ENCODE measurements at regions not wholly inside any gene's neighbourhood (a gene's known extent, or its start where the extent isn't known, plus 50 kb on each side); places are given as distances from the start of the nearest gene placed in this dataset.
"Not testable (repeated sequence)": the region's sequence is repeated elsewhere in the genome, so short reads cannot be mapped to it uniquely, and the experiment has no call there.

GRCh38 chr2:166766769-166767322, 121.4 kb upstream of the XIRP2 start:
- H3K36me3 ChIP-seq; H3K27ac ChIP-seq; DNase-seq (ENCODE audit: low read depth in 1 of 2, low spot score in 2 of 2); H3K27me3 ChIP-seq (replicated peaks); H3K4me1 ChIP-seq (replicated peaks); H3K4me3 ChIP-seq; H3K9me3 ChIP-seq (replicated peaks): not testable (repeated sequence)

- Histone ChIP-seq H3K4me1 (replicated peaks) (no peaks in the 10 kb centered on the region), H3K27me3 (replicated peaks) (no peaks in the 10 kb centered on the region), H3K36me3 (no peaks in the 10 kb centered on the region), H3K27ac (no peak overlapping the region), H3K9me3 (replicated peaks) (no peaks in the 10 kb centered on the region), H3K4me3 (no peak overlapping the region)
- no peak for DNase-seq (ENCODE audit: low read depth in 1 of 2, low spot score in 2 of 2)
Observed at GRCh38 chr2:166766220-166766619, 122.1 kb upstream of the XIRP2 start.

DNA sequence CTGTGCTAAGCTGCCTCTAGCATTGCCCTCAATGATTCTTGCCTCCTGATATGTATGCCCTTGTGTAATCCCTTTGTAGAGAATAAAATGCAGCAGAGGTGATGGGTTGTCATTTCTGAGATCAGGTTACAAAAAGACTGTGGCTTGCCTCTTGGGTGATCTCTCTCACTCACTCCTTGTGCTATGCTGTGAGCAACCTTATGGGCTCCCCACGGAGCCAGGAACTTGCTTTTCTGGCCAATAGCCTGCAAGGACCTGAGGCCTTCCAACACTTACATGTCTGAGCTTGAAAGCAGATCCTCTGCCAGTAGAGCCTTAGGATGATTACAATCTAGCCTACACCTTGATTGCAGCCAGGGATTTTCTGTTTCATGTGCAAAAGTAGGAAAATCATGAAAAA, 123.1 kb upstream of the XIRP2 start:
- no peak overlapping the region for H3K27ac ChIP-seq
- DNase-seq (ENCODE audit: low read depth in 1 of 2, low spot score in 2 of 2): no peak
- H3K4me1 ChIP-seq (replicated peaks): no peaks in the 10 kb centered on the region
- no peaks in the 10 kb centered on the region for H3K9me3 ChIP-seq (replicated peaks)
- H3K36me3 ChIP-seq: no peaks in the 10 kb centered on the region
- no peaks in the 10 kb centered on the region for H3K27me3 ChIP-seq (replicated peaks)
- no peak overlapping the region for H3K4me3 ChIP-seq

- Histone ChIP-seq H3K27me3 (replicated peaks) (no peaks in the 10 kb centered on the region), H3K4me1 (replicated peaks) (no peaks in the 10 kb centered on the region), H3K4me3 (no peak overlapping the region), H3K36me3 (no peaks in the 10 kb centered on the region), H3K9me3 (replicated peaks) (no peaks in the 10 kb centered on the region), H3K27ac (no peak overlapping the region)
- DNase-seq (ENCODE audit: low read depth in 1 of 2, low spot score in 2 of 2): no peak
Observed at GRCh38 chr2:166764702-166765101, 123.6 kb upstream of the XIRP2 start.

GRCh38 chr2:166764216-166764615, 124.1 kb upstream of the XIRP2 start:
- no peaks in the 10 kb centered on the region for H3K36me3 ChIP-seq
- H3K27me3 ChIP-seq (replicated peaks): no peaks in the 10 kb centered on the region
- H3K9me3 ChIP-seq (replicated peaks): no peaks in the 10 kb centered on the region
- no peak for DNase-seq (ENCODE audit: low read depth in 1 of 2, low spot score in 2 of 2)
- H3K4me1 ChIP-seq (replicated peaks): no peaks in the 10 kb centered on the region
- H3K4me3 ChIP-seq: no peak overlapping the region
- H3K27ac ChIP-seq: no peak overlapping the region

GRCh38 chr2:166762746-166763145, 125.5 kb upstream of the XIRP2 start:
- no peaks in the 10 kb centered on the region for H3K36me3 ChIP-seq
- no peak overlapping the region for H3K4me3 ChIP-seq
- no peaks in the 10 kb centered on the region for H3K4me1 ChIP-seq (replicated peaks)
- no peaks in the 10 kb centered on the region for H3K27me3 ChIP-seq (replicated peaks)
- no peaks in the 10 kb centered on the region for H3K9me3 ChIP-seq (replicated peaks)
- H3K27ac ChIP-seq: no peak overlapping the region
- DNase-seq (ENCODE audit: low read depth in 1 of 2, low spot score in 2 of 2): no peak

- no peak overlapping the region for H3K27ac ChIP-seq
- H3K9me3 ChIP-seq (replicated peaks): no peaks in the 10 kb centered on the region
- no peaks in the 10 kb centered on the region for H3K36me3 ChIP-seq
- DNase-seq (ENCODE audit: low read depth in 1 of 2, low spot score in 2 of 2): no peak
- no peak overlapping the region for H3K4me3 ChIP-seq
- H3K4me1 ChIP-seq (replicated peaks): no peaks in the 10 kb centered on the region
- H3K27me3 ChIP-seq (replicated peaks): no peaks in the 10 kb centered on the region
Observed at GRCh38 chr2:166758956-166759355, 129.3 kb upstream of the XIRP2 start.

GRCh38 chr2:166750624-166751023, 137.7 kb upstream of the XIRP2 start:
- H3K27me3 ChIP-seq (replicated peaks): no peaks in the 10 kb centered on the region
- H3K36me3 ChIP-seq: no peaks in the 10 kb centered on the region
- no peak for DNase-seq (ENCODE audit: low read depth in 1 of 2, low spot score in 2 of 2)
- H3K27ac ChIP-seq: no peak overlapping the region
- H3K4me1 ChIP-seq (replicated peaks): no peaks in the 10 kb centered on the region
- H3K4me3 ChIP-seq: no peak overlapping the region
- H3K9me3 ChIP-seq (replicated peaks): no peaks in the 10 kb centered on the region; the same call in 1 of the 2 replicates

DNA sequence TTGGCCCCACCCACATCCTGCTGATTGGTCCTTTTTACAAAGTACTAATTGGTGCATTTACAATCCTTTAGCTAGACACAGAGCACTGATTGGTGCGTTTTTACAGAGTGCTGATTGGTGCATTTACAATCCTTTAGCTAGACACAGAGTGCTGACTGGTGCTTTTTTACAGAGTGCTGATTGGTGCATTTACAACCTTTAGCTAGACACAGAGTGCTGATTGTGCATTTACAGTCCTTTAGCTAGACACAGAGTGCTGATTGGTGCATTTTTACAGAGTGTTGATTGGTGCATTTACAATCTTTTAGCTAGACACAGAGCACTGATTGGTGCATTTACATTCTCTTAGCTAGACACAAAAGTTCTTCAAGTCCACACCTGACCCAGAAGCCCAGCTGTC, 144.2 kb upstream of the XIRP2 start:
- peaks cover 11% of the 10 kb centered on the region for H3K9me3 ChIP-seq (replicated peaks)
- H3K4me1 ChIP-seq (replicated peaks); H3K27ac ChIP-seq; H3K4me3 ChIP-seq; H3K27me3 ChIP-seq (replicated peaks); H3K36me3 ChIP-seq; DNase-seq (ENCODE audit: low read depth in 1 of 2, low spot score in 2 of 2): not testable (repeated sequence)

GRCh38 chr2:166743482-166743881, 144.8 kb upstream of the XIRP2 start:
- H3K4me1 ChIP-seq (replicated peaks); H3K36me3 ChIP-seq; H3K27me3 ChIP-seq (replicated peaks); H3K4me3 ChIP-seq; H3K27ac ChIP-seq: not testable (repeated sequence)
- peaks cover 11% of the 10 kb centered on the region for H3K9me3 ChIP-seq (replicated peaks)
- DNase-seq (ENCODE audit: low read depth in 1 of 2, low spot score in 2 of 2): peak in 1 of 2 experiments; percentile 3

GRCh38 chr2:166727095-166727494, 161.2 kb upstream of the XIRP2 start:
- H3K4me3 ChIP-seq: no peak overlapping the region
- no peak for DNase-seq (ENCODE audit: low read depth in 1 of 2, low spot score in 2 of 2)
- no peaks in the 10 kb centered on the region for H3K9me3 ChIP-seq (replicated peaks)
- no peaks in the 10 kb centered on the region for H3K27me3 ChIP-seq (replicated peaks)
- H3K27ac ChIP-seq: no peak overlapping the region
- no peaks in the 10 kb centered on the region for H3K4me1 ChIP-seq (replicated peaks)
- no peaks in the 10 kb centered on the region for H3K36me3 ChIP-seq

- DNase-seq (ENCODE audit: low read depth in 1 of 2, low spot score in 2 of 2): no peak
- Histone ChIP-seq H3K36me3 (no peaks in the 10 kb centered on the region), H3K27me3 (replicated peaks) (no peaks in the 10 kb centered on the region), H3K27ac (no peak overlapping the region), H3K4me3 (no peak overlapping the region), H3K4me1 (replicated peaks) (no peaks in the 10 kb centered on the region), H3K9me3 (replicated peaks) (no peaks in the 10 kb centered on the region)
Observed at GRCh38 chr2:166725927-166726924, 162.1 kb upstream of the XIRP2 start.

- Histone ChIP-seq H3K4me1 (replicated peaks) (no peaks in the 10 kb centered on the region), H3K9me3 (replicated peaks) (no peaks in the 10 kb centered on the region), H3K4me3 (no peak overlapping the region), H3K27ac (no peak overlapping the region), H3K27me3 (replicated peaks) (no peaks in the 10 kb centered on the region), H3K36me3 (no peaks in the 10 kb centered on the region)
- DNase-seq (ENCODE audit: low read depth in 1 of 2, low spot score in 2 of 2): no peak
Observed at GRCh38 chr2:166716968-166717367, 171.3 kb upstream of the XIRP2 start.

DNA sequence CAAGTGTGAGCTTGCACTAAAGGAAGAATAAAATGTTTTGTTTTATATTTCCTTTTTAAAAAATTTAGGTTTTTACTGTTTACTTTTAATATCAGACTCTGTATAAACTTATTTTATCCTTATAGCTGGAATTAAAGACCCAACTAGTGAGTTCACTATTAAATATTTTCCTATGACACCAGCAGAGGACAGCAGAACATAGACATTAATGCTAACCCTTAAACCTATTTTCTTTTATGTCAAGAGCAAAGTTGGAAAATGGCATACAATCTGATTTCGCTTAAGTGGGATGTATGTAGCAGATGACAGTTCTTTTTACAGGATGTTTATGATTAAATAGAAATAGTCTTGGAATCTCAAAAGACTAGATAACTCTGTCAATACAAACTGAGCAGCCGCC, 188.2 kb upstream of the XIRP2 start:
- no peak for DNase-seq (ENCODE audit: low read depth in 1 of 2, low spot score in 2 of 2)
- Histone ChIP-seq H3K27ac (no peak overlapping the region), H3K27me3 (replicated peaks) (no peaks in the 10 kb centered on the region), H3K9me3 (replicated peaks) (no peaks in the 10 kb centered on the region), H3K36me3 (no peaks in the 10 kb centered on the region), H3K4me3 (no peak overlapping the region), H3K4me1 (replicated peaks) (no peaks in the 10 kb centered on the region)

Measured in SJSA1 (cell line).